HG03060 (cell line): ENCODE measurements at regions not wholly inside any gene's neighbourhood (a gene's known extent, or its start where the extent isn't known, plus 50 kb on each side); places are given as distances from the start of the nearest gene placed in this dataset.
"Not testable (repeated sequence)": the region's sequence is repeated elsewhere in the genome, so short reads cannot be mapped to it uniquely, and the experiment has no call there.

Source experiments
- ATAC-seq: cut with Tn5 transposase; IDR thresholded peaks from one replicate; pipeline ENCODE4 v1.9.1; 2021; ENCODE audit warnings: low read depth, moderate number of reproducible peaks; ENCODE audit not compliant: unreplicated experiment

GRCh38 chr22:46039535-46039934 lies 62.6 kb upstream of the WNT7B start:
- ATAC-seq: no peak

- no peak for ATAC-seq
These were observed 63.8 kb upstream of the WNT7B start for GRCh38 chr22:46040471-46041465.

DNA sequence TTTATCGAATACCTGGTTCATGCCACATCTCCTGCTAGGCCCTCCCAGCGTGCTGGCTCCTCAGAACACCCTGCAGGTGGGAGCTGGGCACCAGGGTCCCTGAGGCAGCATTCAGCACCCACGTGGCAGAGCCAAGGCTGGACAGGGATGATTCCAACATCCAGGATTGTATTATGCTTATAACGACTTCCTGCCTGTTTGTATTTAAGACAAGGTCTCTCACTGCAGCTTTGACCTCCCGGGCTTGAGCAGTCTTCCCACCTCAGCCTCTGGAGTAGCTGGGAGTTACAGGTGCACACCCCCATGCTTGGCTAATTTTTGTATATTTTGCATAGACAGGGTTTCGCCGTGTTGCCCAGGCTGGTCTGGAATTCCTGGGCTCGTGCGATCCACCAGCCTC lies 64.7 kb upstream of the WNT7B start:
- no peak for ATAC-seq

GRCh38 chr22:46042786-46043185 lies 65.8 kb upstream of the WNT7B start:
- no peak for ATAC-seq

DNA sequence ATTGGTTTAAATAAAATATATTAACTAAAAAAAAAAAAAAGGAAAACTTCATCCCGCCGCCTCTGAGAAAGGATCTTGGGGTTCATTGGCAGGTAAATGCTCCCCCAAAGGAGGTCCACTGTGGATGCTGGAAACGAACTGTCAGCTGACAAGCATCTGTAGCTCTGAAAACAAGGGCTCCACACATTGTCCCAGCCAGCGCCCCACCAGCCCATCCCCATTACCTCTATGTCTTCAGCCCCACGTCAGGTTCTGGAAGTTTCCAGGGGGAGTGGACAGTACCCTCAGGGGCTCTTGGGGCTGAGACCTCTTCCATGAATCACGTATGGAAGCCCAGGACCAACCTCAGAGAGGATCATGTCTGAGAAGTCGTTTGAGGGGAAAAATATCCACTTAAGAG lies 66.4 kb upstream of the WNT7B start:
- ATAC-seq: no peak

GRCh38 chr22:46043816-46044620 lies 67.1 kb upstream of the WNT7B start:
- no peak for ATAC-seq

GRCh38 chr22:46044621-46045458 lies 67.9 kb upstream of the WNT7B start:
- no peak for ATAC-seq

- ATAC-seq: no peak
These were observed 68.7 kb upstream of the WNT7B start for GRCh38 chr22:46045459-46046298.

DNA sequence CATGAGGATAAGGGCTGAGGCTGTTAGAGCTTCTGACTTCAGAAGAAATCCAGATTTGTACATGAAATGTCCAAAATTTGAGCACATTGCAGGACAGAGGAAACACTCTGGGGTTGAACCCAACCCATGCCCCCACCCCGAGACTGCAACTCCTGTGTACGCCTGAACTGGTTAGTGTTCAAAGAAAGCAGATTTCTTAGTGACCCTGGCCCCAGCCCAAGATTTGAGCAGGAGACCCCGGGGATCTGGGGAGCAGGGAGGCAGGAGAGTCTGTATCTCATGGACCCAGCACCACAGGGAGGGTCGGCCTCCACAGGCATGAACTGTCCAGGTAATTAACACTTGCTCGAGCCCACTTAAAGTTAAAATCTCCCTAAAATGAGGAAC lies 69.3 kb upstream of the WNT7B start:
- ATAC-seq: no peak

- no peak for ATAC-seq
These were observed 70.3 kb upstream of the WNT7B start for GRCh38 chr22:46047226-46047625.

DNA sequence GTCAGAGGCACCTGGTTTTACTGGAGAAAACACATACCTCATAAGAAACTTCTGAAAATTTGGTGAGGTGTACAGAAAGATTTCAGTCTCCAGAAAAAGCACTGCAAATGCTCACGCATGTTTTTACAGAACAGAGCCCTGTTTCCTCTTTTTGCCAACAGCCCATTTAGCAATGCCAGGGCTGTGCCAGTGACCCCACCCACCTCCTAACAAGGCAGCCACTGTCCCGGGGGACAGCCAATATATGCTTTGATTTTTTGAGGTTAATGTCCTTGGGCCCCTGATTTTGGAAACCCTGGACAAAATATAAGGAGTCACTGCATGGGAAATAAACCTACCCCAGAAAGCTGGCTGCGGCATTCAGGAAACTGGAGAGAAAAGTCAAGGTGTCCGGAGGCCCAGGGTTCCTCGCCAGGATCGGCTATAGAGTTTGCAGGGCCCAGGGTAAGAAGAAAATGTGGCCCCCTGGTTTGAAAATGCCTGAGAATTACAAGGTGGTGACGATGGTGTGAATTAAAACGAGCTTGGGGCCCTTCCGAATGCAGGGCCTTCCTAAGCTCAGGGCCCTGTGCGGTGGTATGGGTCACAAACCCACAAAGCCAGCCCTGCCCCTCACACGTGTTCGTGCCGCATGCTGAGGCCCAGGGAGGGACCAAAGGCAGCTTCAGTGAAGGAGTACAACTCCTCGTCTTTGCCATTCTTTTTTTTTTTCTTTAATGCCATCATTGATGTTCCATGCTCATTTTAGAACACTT lies 71.1 kb upstream of the WNT7B start:
- ATAC-seq: no peak

DNA sequence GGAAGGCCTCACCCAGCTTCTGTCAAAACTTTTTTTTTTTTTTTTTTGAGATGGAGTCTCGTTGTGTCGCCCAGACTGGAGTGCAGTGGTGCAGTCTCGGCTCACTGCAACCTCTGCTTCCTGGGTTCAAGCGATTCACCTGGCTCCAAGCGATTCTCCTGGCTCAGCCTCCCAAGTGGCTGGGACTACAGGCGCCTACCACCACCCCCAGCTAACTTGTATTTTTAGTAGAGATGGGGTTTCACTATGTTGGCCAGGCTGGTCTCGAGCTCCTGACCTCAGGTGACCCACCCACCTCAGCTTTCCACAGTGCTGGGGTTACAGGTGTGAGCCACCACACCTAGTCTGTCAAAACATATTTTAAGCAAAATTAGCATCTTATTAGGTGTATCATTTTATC lies 71.7 kb upstream of the WNT7B start:
- ATAC-seq: not testable (repeated sequence)

- no peak for ATAC-seq
These were observed 72.9 kb upstream of the WNT7B start for GRCh38 chr22:46049726-46050450.

DNA sequence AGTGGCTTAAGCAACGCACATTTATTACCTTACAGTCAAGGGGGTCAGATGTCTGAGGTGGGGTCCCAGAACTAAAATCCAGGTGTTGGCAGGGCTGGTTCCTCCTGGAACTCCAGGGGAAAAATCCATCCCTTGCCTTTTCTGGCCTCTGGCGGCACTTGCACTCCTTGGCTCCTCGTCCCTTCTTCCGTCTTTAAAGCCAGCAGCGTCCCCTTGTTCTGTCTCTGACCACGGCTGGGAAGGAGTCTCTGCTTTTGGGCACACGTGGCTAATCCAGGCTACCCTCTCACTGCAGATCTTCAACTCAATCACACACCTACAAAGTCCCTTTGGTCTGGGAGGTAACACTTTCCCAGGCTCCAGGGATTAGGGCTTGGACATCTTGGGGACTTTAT lies 73.5 kb upstream of the WNT7B start:
- ATAC-seq: no peak

GRCh38 chr22:46050916-46051614 lies 74.1 kb upstream of the WNT7B start:
- ATAC-seq: no peak

DNA sequence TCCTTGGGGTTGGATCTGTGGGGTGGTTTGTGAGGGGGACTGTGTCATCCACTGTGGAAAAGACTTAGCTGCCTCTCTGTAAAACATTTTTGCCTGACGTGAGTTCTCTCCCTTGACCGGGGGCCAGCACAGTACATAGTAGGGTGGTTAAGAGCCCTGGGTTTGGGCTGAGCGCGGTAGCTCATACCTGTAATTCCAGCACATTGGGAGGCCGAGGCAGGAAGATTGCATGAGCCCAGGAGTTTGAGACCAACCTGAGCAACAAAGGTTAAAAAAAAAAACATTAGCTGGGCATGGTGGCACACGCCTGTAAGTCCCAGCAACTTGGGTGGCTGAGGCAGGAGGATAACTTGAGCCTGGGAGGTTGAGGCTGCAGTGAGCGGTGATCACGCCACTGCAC lies 74.7 kb upstream of the WNT7B start:
- no peak for ATAC-seq

DNA sequence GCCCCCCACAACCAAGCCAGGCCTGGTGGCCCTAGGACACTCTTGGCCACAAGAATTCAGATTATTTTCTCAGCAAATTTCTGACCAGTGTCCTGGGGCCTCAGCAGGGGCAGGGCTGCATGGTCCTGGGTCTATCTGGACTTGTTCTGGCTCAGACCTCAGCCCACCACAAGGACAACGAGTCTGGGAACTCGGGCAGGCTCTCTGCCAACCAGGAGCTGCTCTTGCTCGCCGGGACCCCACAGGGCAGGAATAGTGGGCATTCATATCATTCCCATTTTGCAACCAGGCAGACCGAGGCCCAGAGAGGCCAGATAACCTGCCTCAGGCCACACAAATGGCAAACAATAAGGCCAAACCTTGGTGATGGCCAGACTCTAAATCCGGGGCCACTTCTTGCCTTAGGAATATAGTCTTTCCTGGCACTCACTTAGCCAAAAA lies 75.4 kb upstream of the WNT7B start:
- no peak for ATAC-seq
